H9 (cell line): ENCODE measurements at regions not wholly inside any gene's neighbourhood (a gene's known extent, or its start where the extent isn't known, plus 50 kb on each side); places are given as distances from the start of the nearest gene placed in this dataset.

Experiments used
- DNase-seq: peaks from one replicate; pipeline ENCODE4 v3.0.0-alpha.2; 2017
- H2AFZ ChIP-seq: one replicate; pipeline ENCODE4 v1.6.1; 2013; ENCODE audit warnings: mild to moderate bottlenecking, low read length, control low read depth, moderate library complexity
- H2AK5ac ChIP-seq: 2 replicates; pipeline ENCODE4 v1.6.1; 2013; ENCODE audit warnings: low read length, control low read depth, mixed read lengths; ENCODE audit not compliant: insufficient read length
- H2BK120ac ChIP-seq: one replicate; pipeline ENCODE4 v1.6.1; 2013; ENCODE audit warnings: low read depth, mild to moderate bottlenecking, low read length, control low read depth, inconsistent platforms; ENCODE audit not compliant: poor library complexity, severe bottlenecking
- H2BK12ac ChIP-seq: 2 replicates; pipeline ENCODE4 v1.6.1; 2013; ENCODE audit warnings: low read length, control low read depth, mixed read lengths, low read depth; ENCODE audit not compliant: insufficient read length
- H2BK15ac ChIP-seq: 2 replicates; pipeline ENCODE4 v1.6.1; 2013; ENCODE audit warnings: low read depth, low read length, control low read depth
- H2BK20ac ChIP-seq: one replicate; pipeline ENCODE4 v1.6.1; 2013; ENCODE audit warnings: low read depth, mild to moderate bottlenecking, low read length, control low read depth, inconsistent platforms; ENCODE audit not compliant: poor library complexity, severe bottlenecking
- H2BK5ac ChIP-seq: 2 replicates; pipeline ENCODE4 v1.6.1; 2013; ENCODE audit warnings: low read length, control low read depth, mixed read lengths; ENCODE audit not compliant: insufficient read length
- H3K14ac ChIP-seq: 2 replicates; pipeline ENCODE4 v1.6.1; 2013; ENCODE audit warnings: low read length, control low read depth; ENCODE audit not compliant: insufficient read depth
- H3K18ac ChIP-seq: 2 replicates; pipeline ENCODE4 v1.6.1; 2013; ENCODE audit warnings: low read depth, mild to moderate bottlenecking, mixed read lengths, low read length, control low read depth; ENCODE audit not compliant: insufficient read length
- H3K23ac ChIP-seq: 2 replicates; pipeline ENCODE4 v1.6.1; 2013; ENCODE audit warnings: low read length, control low read depth, mixed read lengths, low read depth; ENCODE audit not compliant: insufficient read length
- H3K23me2 ChIP-seq: 2 replicates; pipeline ENCODE4 v1.6.1; 2013; ENCODE audit warnings: low read depth, mild to moderate bottlenecking, mixed read lengths, low read length, control low read depth; ENCODE audit not compliant: insufficient read length, poor library complexity, severe bottlenecking
- H3K27ac ChIP-seq: 2 replicates; pipeline ENCODE4 v1.5.1; 2013; ENCODE audit warnings: low read length, control low read depth, mixed read lengths, low read depth; ENCODE audit not compliant: insufficient read length
- H3K27me3 ChIP-seq: 2 replicates; pipeline ENCODE4 v1.6.1; 2013; ENCODE audit warnings: low read length, control low read depth, inconsistent platforms; ENCODE audit not compliant: insufficient read depth
- H3K4ac ChIP-seq: 2 replicates; pipeline ENCODE4 v1.6.1; 2013; ENCODE audit warnings: low read depth, mild to moderate bottlenecking, control low read depth, inconsistent platforms, low read length, moderate library complexity
- H3K4me1 ChIP-seq: 2 replicates; pipeline ENCODE4 v1.6.1; 2013; ENCODE audit warnings: low read length, control low read depth, inconsistent platforms; ENCODE audit not compliant: insufficient read depth
- H3K4me2 ChIP-seq: 2 replicates; pipeline ENCODE4 v1.6.1; 2013; ENCODE audit warnings: low read length, control low read depth, mixed read lengths; ENCODE audit not compliant: insufficient read length, insufficient read depth
- H3K56ac ChIP-seq: 2 replicates; pipeline ENCODE4 v1.6.1; 2013; ENCODE audit warnings: low read depth, mild to moderate bottlenecking, mixed read lengths, low read length, control low read depth; ENCODE audit not compliant: insufficient read length
- H3K79me1 ChIP-seq: 2 replicates; pipeline ENCODE4 v1.6.1; 2013; ENCODE audit warnings: low read depth, mild to moderate bottlenecking, moderate library complexity, low read length, control low read depth, inconsistent platforms; ENCODE audit not compliant: insufficient read depth, poor library complexity, severe bottlenecking
- H3K79me2 ChIP-seq: 2 replicates; pipeline ENCODE4 v1.6.1; 2013; ENCODE audit warnings: low read length, control low read depth, inconsistent platforms; ENCODE audit not compliant: insufficient read depth
- H3K9ac ChIP-seq: 2 replicates; pipeline ENCODE4 v1.6.1; 2013; ENCODE audit warnings: low read length, control low read depth, mixed read lengths; ENCODE audit not compliant: insufficient read length; ENCODE audit errors: extremely low read depth
- H3K9me3 ChIP-seq: one replicate; pipeline ENCODE4 v1.6.1; 2013; ENCODE audit warnings: low read depth, low read length, inconsistent platforms; ENCODE audit not compliant: control insufficient read depth
- H3T11ph ChIP-seq: one replicate; pipeline ENCODE4 v1.6.1; 2013; ENCODE audit warnings: mild to moderate bottlenecking, low read length, control low read depth, inconsistent platforms
- H4K20me1 ChIP-seq: one replicate; pipeline ENCODE4 v1.6.1; 2013; ENCODE audit not compliant: control insufficient read depth, insufficient read length, insufficient read depth
- H4K5ac ChIP-seq: 2 replicates; pipeline ENCODE4 v1.6.1; 2013; ENCODE audit warnings: low read depth, mild to moderate bottlenecking, mixed read lengths, low read length, control low read depth; ENCODE audit not compliant: insufficient read length
- H4K8ac ChIP-seq: replicated peaks from 2 replicates; pipeline ENCODE4 v1.6.1; 2013; ENCODE audit warnings: low read length, control low read depth, mixed read lengths, low read depth; ENCODE audit not compliant: insufficient read length
- H4K91ac ChIP-seq: 2 replicates; pipeline ENCODE4 v1.6.1; 2013; ENCODE audit warnings: low read depth, mild to moderate bottlenecking, moderate library complexity, mixed read lengths, low read length, control low read depth; ENCODE audit not compliant: insufficient read length
- H3K27ac Mint-ChIP-seq, 3 experiments: 2 replicates in 2 of 3; 3 replicates in 1 of 3; pipeline ENCODE4 v1.8.0; 2020 to 2021; ENCODE audit warnings: mixed read lengths in 3 of 3, mild to moderate bottlenecking in 1 of 3, moderate library complexity in 1 of 3
- H3K27me3 Mint-ChIP-seq: 2 replicates; pipeline ENCODE4 v1.8.0; 2021; ENCODE audit warnings: low read depth, mild to moderate bottlenecking, moderate library complexity, mixed read lengths
- H3K36me3 Mint-ChIP-seq, 3 experiments: 2 replicates in 2 of 3; 3 replicates in 1 of 3; pipeline ENCODE4 v1.8.0; 2020 to 2021; ENCODE audit warnings: low read depth in 3 of 3, mixed read lengths in 3 of 3; ENCODE audit not compliant: insufficient read depth in 1 of 3
- H3K4me1 Mint-ChIP-seq, 2 experiments: 2 replicates each; pipeline ENCODE4 v1.8.0; 2020; ENCODE audit warnings: mixed read lengths in 2 of 2
- H3K4me3 Mint-ChIP-seq, 2 experiments: 2 replicates in 1 of 2; 3 replicates in 1 of 2; pipeline ENCODE4 v1.8.0; 2020 to 2021; ENCODE audit warnings: mild to moderate bottlenecking in 2 of 2, mixed read lengths in 2 of 2, moderate library complexity in 1 of 2
- H3K9me3 Mint-ChIP-seq, 2 experiments: 2 replicates in 1 of 2; 3 replicates in 1 of 2; pipeline ENCODE4 v1.8.0; 2020; ENCODE audit warnings: mild to moderate bottlenecking in 2 of 2, mixed read lengths in 2 of 2, moderate library complexity in 1 of 2
- CTCF ChIP-seq: fragments of 200-600 bp; sonication (generic); conservative IDR thresholded peaks from 3 replicates; pipeline ENCODE4 v1.8.0; 2021; ENCODE audit warnings: antibody characterized with exemption, mild to moderate bottlenecking
- WGBS: extraction: QIAGEN DNeasy Blood & Tissue Kit; methylation state at CpG from one replicate; pipeline ENCODE4 v1.1.7; 2013; ENCODE audit warnings: missing lambda C conversion rate, low lambda C conversion rate, mixed read lengths; ENCODE audit not compliant: insufficient read length; ENCODE audit errors: extremely low coverage; 5-methylcytosine and 5-hydroxymethylcytosine counted together

GRCh38 chr2:167340322-167340721, 452.0 kb downstream of the XIRP2 start:
- Histone ChIP-seq H2BK120ac (no peak overlapping the region), H4K5ac (no peak overlapping the region), H3K4me1 (peaks cover 8% of the 10 kb centered on the region; the same call in 1 of the 2 replicates), H2AFZ (no peak overlapping the region), H2AK5ac (no peak overlapping the region), H3K27ac (no peak overlapping the region), H3K9me3 (no peaks in the 10 kb centered on the region), H3K4me2 (no peak overlapping the region), H3K18ac (no peak overlapping the region), H4K8ac (no peak overlapping the region), H3K79me2 (peaks cover 4% of the 10 kb centered on the region; the same call in 1 of the 2 replicates), H2BK5ac (no peak overlapping the region), H2BK12ac (no peak overlapping the region), H3K14ac (no peak overlapping the region), H3K9ac (no peak overlapping the region), H2BK15ac (no peak overlapping the region), H3K56ac (no peak overlapping the region), H3K23me2 (no peaks in the 10 kb centered on the region), H3K4ac (no peak overlapping the region), H3K23ac (no peak overlapping the region), H4K20me1 (no peaks in the 10 kb centered on the region), H3K79me1 (no peaks in the 10 kb centered on the region), H4K91ac (no peak overlapping the region), H2BK20ac (no peak overlapping the region), H3T11ph (no peak overlapping the region), H3K27me3 (no peaks in the 10 kb centered on the region)
- no CpG with 5 or more reads among the region's 4 CpGs for WGBS
- H3K9me3 Mint-ChIP-seq = no peaks in the 10 kb centered on the region
- no peaks in the 10 kb centered on the region for H3K36me3 Mint-ChIP-seq
- H3K4me3 Mint-ChIP-seq = no peak overlapping the region
- no peak for DNase-seq
- H3K27me3 Mint-ChIP-seq = no peaks in the 10 kb centered on the region
- TF ChIP-seq CTCF = no peak
- H3K27ac Mint-ChIP-seq = no peak overlapping the region
- H3K4me1 Mint-ChIP-seq = peaks cover 59 to 64% of the 10 kb centered on the region in 2 experiments
